HepG2 (cell line): ENCODE measurements at regions not wholly inside any gene's neighbourhood (a gene's known extent, or its start where the extent isn't known, plus 50 kb on each side); places are given as distances from the start of the nearest gene placed in this dataset.
A peak's percentile ranks its signal among the peaks of the same experiment; 100 is the strongest.

Experiments
- ARID2 ChIP-seq: sonication (generic); formaldehyde crosslinking; IDR thresholded peaks from 2 replicates; pipeline ENCODE4 v1.8.1; 2022; ENCODE audit warnings: mild to moderate bottlenecking, missing genetic modification reagents, borderline replicate concordance
- ETV6 ChIP-seq: sonication (generic); formaldehyde crosslinking; conservative IDR thresholded peaks from 2 replicates; pipeline ENCODE4 v1.4.0; 2020; ENCODE audit warnings: missing genetic modification reagents
- FOXK1 ChIP-seq: sonication (generic); formaldehyde crosslinking; IDR thresholded peaks from 2 replicates; pipeline ENCODE4 v1.4.0; 2020; ENCODE audit warnings: low read depth, missing genetic modification reagents, borderline replicate concordance
- HOXA3 ChIP-seq: sonication (generic); formaldehyde crosslinking; IDR thresholded peaks from 2 replicates; pipeline ENCODE4 v1.5.0; 2020; ENCODE audit warnings: missing genetic modification reagents
- IRX3 ChIP-seq: sonication (generic); formaldehyde crosslinking; IDR thresholded peaks from 2 replicates; pipeline ENCODE4 v1.8.1; 2023; ENCODE audit warnings: mild to moderate bottlenecking, low read depth, missing genetic modification reagents, borderline replicate concordance
- KLF15 ChIP-seq: sonication (generic); formaldehyde crosslinking; IDR thresholded peaks from 2 replicates; pipeline ENCODE4 v1.8.1; 2023; ENCODE audit warnings: borderline replicate concordance, mild to moderate bottlenecking, inconsistent platforms, missing genetic modification reagents, mixed read lengths
- MEF2D ChIP-seq: sonication (generic); formaldehyde crosslinking; IDR thresholded peaks from 2 replicates; pipeline ENCODE4 v1.5.1; 2020; ENCODE audit warnings: mild to moderate bottlenecking, missing genetic modification reagents
- MYPOP ChIP-seq: sonication (generic); formaldehyde crosslinking; IDR thresholded peaks from 2 replicates; pipeline ENCODE4 v1.8.1; 2023; ENCODE audit warnings: mild to moderate bottlenecking, moderate library complexity, missing genetic modification reagents
- ZBTB40 ChIP-seq, 2 experiments: fragments of 450-650 bp in 1 of 2; sonication (generic) in 1 of 2; formaldehyde crosslinking in 1 of 2; IDR thresholded peaks; 2 replicates each; pipeline versions ENCODE4 v1.6.1 to v1.8.0; 2016 to 2022; ENCODE audit warnings: antibody characterized with exemption in 1 of 2, mild to moderate bottlenecking in 1 of 2, missing genetic modification reagents in 1 of 2
- ZSCAN21 ChIP-seq: sonication (generic); formaldehyde crosslinking; IDR thresholded peaks from 2 replicates; pipeline ENCODE4 v1.8.0; 2022; ENCODE audit warnings: mild to moderate bottlenecking, missing genetic modification reagents, moderate library complexity, borderline replicate concordance
- ZSCAN5A ChIP-seq: sonication (generic); formaldehyde crosslinking; IDR thresholded peaks from 2 replicates; pipeline ENCODE4 v1.8.0; 2022; ENCODE audit warnings: mild to moderate bottlenecking, missing genetic modification reagents, borderline replicate concordance
- TF ChIP-seq, protein P1 (sequence below): sonication (generic); formaldehyde crosslinking; conservative IDR thresholded peaks from 2 replicates; pipeline ENCODE4 v1.4.0; 2020; ENCODE audit warnings: missing genetic modification reagents
- TF ChIP-seq, protein P2 (sequence below): sonication (generic); formaldehyde crosslinking; IDR thresholded peaks from 2 replicates; pipeline ENCODE4 v1.4.0; 2020; ENCODE audit warnings: missing genetic modification reagents

- no peak for TF ChIP-seq ZBTB40 (IDR thresholded peaks at IDR 0.05)
- TF ChIP-seq ZBTB40 (CRISPR knock-in tag; IDR thresholded peaks at IDR 0.05) = no peak; the same call in 1 of the 2 replicates
- TF ChIP-seq MYPOP (CRISPR knock-in tag) = no peak
- no peak for TF ChIP-seq ARID2
- TF ChIP-seq, protein P1, sequence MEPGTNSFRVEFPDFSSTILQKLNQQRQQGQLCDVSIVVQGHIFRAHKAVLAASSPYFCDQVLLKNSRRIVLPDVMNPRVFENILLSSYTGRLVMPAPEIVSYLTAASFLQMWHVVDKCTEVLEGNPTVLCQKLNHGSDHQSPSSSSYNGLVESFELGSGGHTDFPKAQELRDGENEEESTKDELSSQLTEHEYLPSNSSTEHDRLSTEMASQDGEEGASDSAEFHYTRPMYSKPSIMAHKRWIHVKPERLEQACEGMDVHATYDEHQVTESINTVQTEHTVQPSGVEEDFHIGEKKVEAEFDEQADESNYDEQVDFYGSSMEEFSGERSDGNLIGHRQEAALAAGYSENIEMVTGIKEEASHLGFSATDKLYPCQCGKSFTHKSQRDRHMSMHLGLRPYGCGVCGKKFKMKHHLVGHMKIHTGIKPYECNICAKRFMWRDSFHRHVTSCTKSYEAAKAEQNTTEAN (CRISPR knock-in tag) = peak; percentile 39; the same call in 1 of the 2 replicates
- peak; percentile 73 for TF ChIP-seq HOXA3 (CRISPR knock-in tag)
- TF ChIP-seq ZSCAN5A = no peak
- peak; percentile 87; the same call in 1 of the 2 replicates for TF ChIP-seq FOXK1 (CRISPR knock-in tag)
- no peak for TF ChIP-seq KLF15
- no peak for TF ChIP-seq ETV6 (CRISPR knock-in tag)
- no peak for TF ChIP-seq IRX3 (CRISPR knock-in tag)
- TF ChIP-seq, protein P2, sequence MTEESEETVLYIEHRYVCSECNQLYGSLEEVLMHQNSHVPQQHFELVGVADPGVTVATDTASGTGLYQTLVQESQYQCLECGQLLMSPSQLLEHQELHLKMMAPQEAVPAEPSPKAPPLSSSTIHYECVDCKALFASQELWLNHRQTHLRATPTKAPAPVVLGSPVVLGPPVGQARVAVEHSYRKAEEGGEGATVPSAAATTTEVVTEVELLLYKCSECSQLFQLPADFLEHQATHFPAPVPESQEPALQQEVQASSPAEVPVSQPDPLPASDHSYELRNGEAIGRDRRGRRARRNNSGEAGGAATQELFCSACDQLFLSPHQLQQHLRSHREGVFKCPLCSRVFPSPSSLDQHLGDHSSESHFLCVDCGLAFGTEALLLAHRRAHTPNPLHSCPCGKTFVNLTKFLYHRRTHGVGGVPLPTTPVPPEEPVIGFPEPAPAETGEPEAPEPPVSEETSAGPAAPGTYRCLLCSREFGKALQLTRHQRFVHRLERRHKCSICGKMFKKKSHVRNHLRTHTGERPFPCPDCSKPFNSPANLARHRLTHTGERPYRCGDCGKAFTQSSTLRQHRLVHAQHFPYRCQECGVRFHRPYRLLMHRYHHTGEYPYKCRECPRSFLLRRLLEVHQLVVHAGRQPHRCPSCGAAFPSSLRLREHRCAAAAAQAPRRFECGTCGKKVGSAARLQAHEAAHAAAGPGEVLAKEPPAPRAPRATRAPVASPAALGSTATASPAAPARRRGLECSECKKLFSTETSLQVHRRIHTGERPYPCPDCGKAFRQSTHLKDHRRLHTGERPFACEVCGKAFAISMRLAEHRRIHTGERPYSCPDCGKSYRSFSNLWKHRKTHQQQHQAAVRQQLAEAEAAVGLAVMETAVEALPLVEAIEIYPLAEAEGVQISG (CRISPR knock-in tag) = 0 out of 2 replicates have a peak, but pooled peaks have one; percentile 43
- TF ChIP-seq ZSCAN21 (CRISPR knock-in tag) = peak; percentile 33; the same call in 1 of the 2 replicates
- no peak for TF ChIP-seq MEF2D (CRISPR knock-in tag)
These were observed 342.8 kb downstream of the RPS6KC1 start (continued) for GRCh38 chr1:213393860-213394259.
